ENCODE measurements at regions not wholly inside any gene's neighbourhood (a gene's known extent, or its start where the extent isn't known, plus 50 kb on each side); places are given as distances from the start of the nearest gene placed in this dataset.

DNA sequence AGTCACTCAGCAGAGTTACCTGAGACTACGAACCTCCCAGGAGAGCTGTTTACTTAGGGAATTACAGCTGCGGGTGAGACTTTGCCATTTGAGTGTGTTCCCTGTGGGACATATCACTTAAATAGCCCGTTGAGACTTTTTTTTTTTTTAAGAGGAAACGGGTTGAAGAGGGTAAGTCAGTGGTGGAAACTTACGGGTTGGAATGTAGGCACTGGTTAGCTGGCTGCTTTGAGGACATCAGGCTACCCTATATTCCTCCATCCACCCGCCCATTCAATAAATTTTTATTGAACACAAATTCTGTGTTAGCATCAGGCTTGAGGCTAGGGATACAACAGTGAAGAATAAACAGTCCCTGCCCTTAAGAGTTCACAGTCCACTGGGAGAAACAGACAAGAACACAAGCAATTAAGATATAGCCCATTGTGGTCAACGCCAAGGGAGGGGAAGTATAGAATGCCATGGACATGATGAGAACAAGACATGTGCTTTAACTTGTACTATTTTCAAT lies 88.1 kb upstream of the CPSF6 start:
- no peak for TF ChIP-seq EP300 (conservative IDR thresholded peaks at IDR 0.05; ENCODE audit: poor library complexity, severe bottlenecking)
- TF ChIP-seq, protein P1, sequence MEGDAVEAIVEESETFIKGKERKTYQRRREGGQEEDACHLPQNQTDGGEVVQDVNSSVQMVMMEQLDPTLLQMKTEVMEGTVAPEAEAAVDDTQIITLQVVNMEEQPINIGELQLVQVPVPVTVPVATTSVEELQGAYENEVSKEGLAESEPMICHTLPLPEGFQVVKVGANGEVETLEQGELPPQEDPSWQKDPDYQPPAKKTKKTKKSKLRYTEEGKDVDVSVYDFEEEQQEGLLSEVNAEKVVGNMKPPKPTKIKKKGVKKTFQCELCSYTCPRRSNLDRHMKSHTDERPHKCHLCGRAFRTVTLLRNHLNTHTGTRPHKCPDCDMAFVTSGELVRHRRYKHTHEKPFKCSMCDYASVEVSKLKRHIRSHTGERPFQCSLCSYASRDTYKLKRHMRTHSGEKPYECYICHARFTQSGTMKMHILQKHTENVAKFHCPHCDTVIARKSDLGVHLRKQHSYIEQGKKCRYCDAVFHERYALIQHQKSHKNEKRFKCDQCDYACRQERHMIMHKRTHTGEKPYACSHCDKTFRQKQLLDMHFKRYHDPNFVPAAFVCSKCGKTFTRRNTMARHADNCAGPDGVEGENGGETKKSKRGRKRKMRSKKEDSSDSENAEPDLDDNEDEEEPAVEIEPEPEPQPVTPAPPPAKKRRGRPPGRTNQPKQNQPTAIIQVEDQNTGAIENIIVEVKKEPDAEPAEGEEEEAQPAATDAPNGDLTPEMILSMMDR (IDR thresholded peaks at IDR 0.05; ENCODE audit: poor library complexity, severe bottlenecking) = no peak
- no peak for TF ChIP-seq POLR2AphosphoS5 (IDR thresholded peaks at IDR 0.05)
- no peak for TF ChIP-seq EZH2 (IDR thresholded peaks at IDR 0.05; ENCODE audit: borderline replicate concordance, insufficient read depth, low read length, poor library complexity, severe bottlenecking)
- no peak for TF ChIP-seq MXI1 (conservative IDR thresholded peaks at IDR 0.05; ENCODE audit: poor library complexity, severe bottlenecking)
- no peak for TF ChIP-seq SMC3 (conservative IDR thresholded peaks at IDR 0.05; ENCODE audit: poor library complexity)
- TF ChIP-seq, protein P2, sequence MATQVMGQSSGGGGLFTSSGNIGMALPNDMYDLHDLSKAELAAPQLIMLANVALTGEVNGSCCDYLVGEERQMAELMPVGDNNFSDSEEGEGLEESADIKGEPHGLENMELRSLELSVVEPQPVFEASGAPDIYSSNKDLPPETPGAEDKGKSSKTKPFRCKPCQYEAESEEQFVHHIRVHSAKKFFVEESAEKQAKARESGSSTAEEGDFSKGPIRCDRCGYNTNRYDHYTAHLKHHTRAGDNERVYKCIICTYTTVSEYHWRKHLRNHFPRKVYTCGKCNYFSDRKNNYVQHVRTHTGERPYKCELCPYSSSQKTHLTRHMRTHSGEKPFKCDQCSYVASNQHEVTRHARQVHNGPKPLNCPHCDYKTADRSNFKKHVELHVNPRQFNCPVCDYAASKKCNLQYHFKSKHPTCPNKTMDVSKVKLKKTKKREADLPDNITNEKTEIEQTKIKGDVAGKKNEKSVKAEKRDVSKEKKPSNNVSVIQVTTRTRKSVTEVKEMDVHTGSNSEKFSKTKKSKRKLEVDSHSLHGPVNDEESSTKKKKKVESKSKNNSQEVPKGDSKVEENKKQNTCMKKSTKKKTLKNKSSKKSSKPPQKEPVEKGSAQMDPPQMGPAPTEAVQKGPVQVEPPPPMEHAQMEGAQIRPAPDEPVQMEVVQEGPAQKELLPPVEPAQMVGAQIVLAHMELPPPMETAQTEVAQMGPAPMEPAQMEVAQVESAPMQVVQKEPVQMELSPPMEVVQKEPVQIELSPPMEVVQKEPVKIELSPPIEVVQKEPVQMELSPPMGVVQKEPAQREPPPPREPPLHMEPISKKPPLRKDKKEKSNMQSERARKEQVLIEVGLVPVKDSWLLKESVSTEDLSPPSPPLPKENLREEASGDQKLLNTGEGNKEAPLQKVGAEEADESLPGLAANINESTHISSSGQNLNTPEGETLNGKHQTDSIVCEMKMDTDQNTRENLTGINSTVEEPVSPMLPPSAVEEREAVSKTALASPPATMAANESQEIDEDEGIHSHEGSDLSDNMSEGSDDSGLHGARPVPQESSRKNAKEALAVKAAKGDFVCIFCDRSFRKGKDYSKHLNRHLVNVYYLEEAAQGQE (IDR thresholded peaks at IDR 0.05; ENCODE audit: borderline replicate concordance) = no peak

All from neural cell (in vitro differentiated cells).